ENCODE measurements at regions not wholly inside any gene's neighbourhood (a gene's known extent, or its start where the extent isn't known, plus 50 kb on each side); places are given as distances from the start of the nearest gene placed in this dataset.

GRCh38 chr7:136665878-136666509, 202.5 kb upstream of the CHRM2 start:
- Histone ChIP-seq H3K9me3 (ENCODE audit: control insufficient read depth, insufficient read depth, low read length) (no peaks in the 10 kb centered on the region), H3K4me3 (ENCODE audit: low read length) (no peak overlapping the region), H3K4me1 (ENCODE audit: control insufficient read depth, insufficient read depth, low read length) (no peaks in the 10 kb centered on the region), H3K27me3 (ENCODE audit: control insufficient read depth, insufficient read depth, low read length) (no peaks in the 10 kb centered on the region), H3K36me3 (ENCODE audit: control insufficient read depth, insufficient read depth, low read length) (no peaks in the 10 kb centered on the region), H3K27ac (ENCODE audit: low read length) (no peak overlapping the region)
- DNase-seq (ENCODE audit: low read depth, low spot score) = no peak
- no CpG with 5 or more reads among the region's 5 CpGs for WGBS (ENCODE audit: insufficient coverage, insufficient read length)

- Histone ChIP-seq H3K27ac (ENCODE audit: low read length) (no peak overlapping the region), H3K36me3 (ENCODE audit: control insufficient read depth, insufficient read depth, low read length) (no peaks in the 10 kb centered on the region), H3K27me3 (ENCODE audit: control insufficient read depth, insufficient read depth, low read length) (no peaks in the 10 kb centered on the region), H3K9me3 (ENCODE audit: control insufficient read depth, insufficient read depth, low read length) (no peaks in the 10 kb centered on the region), H3K4me1 (ENCODE audit: control insufficient read depth, insufficient read depth, low read length) (no peaks in the 10 kb centered on the region), H3K4me3 (ENCODE audit: low read length) (no peak overlapping the region)
- no peak for DNase-seq (ENCODE audit: low read depth, low spot score)
- WGBS (ENCODE audit: insufficient coverage, insufficient read length) = no CpG with 5 or more reads among the region's 1 CpG
Measured at GRCh38 chr7:136664537-136664936, 203.9 kb upstream of the CHRM2 start.

- Histone ChIP-seq H3K27me3 (ENCODE audit: control insufficient read depth, insufficient read depth, low read length) (no peaks in the 10 kb centered on the region), H3K4me1 (ENCODE audit: control insufficient read depth, insufficient read depth, low read length) (no peaks in the 10 kb centered on the region), H3K27ac (ENCODE audit: low read length) (no peak overlapping the region), H3K9me3 (ENCODE audit: control insufficient read depth, insufficient read depth, low read length) (no peaks in the 10 kb centered on the region), H3K36me3 (ENCODE audit: control insufficient read depth, insufficient read depth, low read length) (no peaks in the 10 kb centered on the region), H3K4me3 (ENCODE audit: low read length) (no peak overlapping the region)
- no peak for DNase-seq (ENCODE audit: low read depth, low spot score)
- WGBS (ENCODE audit: insufficient coverage, insufficient read length) = no CpG with 5 or more reads among the region's 2 CpGs
Measured at GRCh38 chr7:136657482-136657921, 210.9 kb upstream of the CHRM2 start.

- H3K4me3 ChIP-seq (ENCODE audit: low read length) = no peak overlapping the region
- no peak overlapping the region for H3K27ac ChIP-seq (ENCODE audit: low read length)
- H3K9me3 ChIP-seq (ENCODE audit: control insufficient read depth, insufficient read depth, low read length) = no peaks in the 10 kb centered on the region
- no peaks in the 10 kb centered on the region for H3K36me3 ChIP-seq (ENCODE audit: control insufficient read depth, insufficient read depth, low read length)
- H3K4me1 ChIP-seq (ENCODE audit: control insufficient read depth, insufficient read depth, low read length) = no peaks in the 10 kb centered on the region
- no peaks in the 10 kb centered on the region for H3K27me3 ChIP-seq (ENCODE audit: control insufficient read depth, insufficient read depth, low read length)
- WGBS (ENCODE audit: insufficient coverage, insufficient read length) = no CpG with 5 or more reads among the region's 1 CpG
- DNase-seq (ENCODE audit: low read depth, low spot score) = no peak
Measured at GRCh38 chr7:136656516-136656915, 211.9 kb upstream of the CHRM2 start.

GRCh38 chr7:136655414-136655813, 213.0 kb upstream of the CHRM2 start:
- Histone ChIP-seq H3K9me3 (ENCODE audit: control insufficient read depth, insufficient read depth, low read length) (no peaks in the 10 kb centered on the region), H3K4me3 (ENCODE audit: low read length) (no peak overlapping the region), H3K27ac (ENCODE audit: low read length) (no peak overlapping the region), H3K36me3 (ENCODE audit: control insufficient read depth, insufficient read depth, low read length) (no peaks in the 10 kb centered on the region), H3K4me1 (ENCODE audit: control insufficient read depth, insufficient read depth, low read length) (no peaks in the 10 kb centered on the region), H3K27me3 (ENCODE audit: control insufficient read depth, insufficient read depth, low read length) (no peaks in the 10 kb centered on the region)
- DNase-seq (ENCODE audit: low read depth, low spot score) = no peak

GRCh38 chr7:136654406-136654805, 214.0 kb upstream of the CHRM2 start:
- Histone ChIP-seq H3K27me3 (ENCODE audit: control insufficient read depth, insufficient read depth, low read length) (no peaks in the 10 kb centered on the region), H3K4me3 (ENCODE audit: low read length) (no peak overlapping the region), H3K27ac (ENCODE audit: low read length) (no peak overlapping the region), H3K36me3 (ENCODE audit: control insufficient read depth, insufficient read depth, low read length) (no peaks in the 10 kb centered on the region), H3K9me3 (ENCODE audit: control insufficient read depth, insufficient read depth, low read length) (no peaks in the 10 kb centered on the region), H3K4me1 (ENCODE audit: control insufficient read depth, insufficient read depth, low read length) (no peaks in the 10 kb centered on the region)
- no peak for DNase-seq (ENCODE audit: low read depth, low spot score)
- 100% methylated on average over 1 of the region's 3 CpGs for WGBS (ENCODE audit: insufficient coverage, insufficient read length)

- DNase-seq (ENCODE audit: low read depth, low spot score) = no peak
- Histone ChIP-seq H3K36me3 (ENCODE audit: control insufficient read depth, insufficient read depth, low read length) (no peaks in the 10 kb centered on the region), H3K4me3 (ENCODE audit: low read length) (no peak overlapping the region), H3K9me3 (ENCODE audit: control insufficient read depth, insufficient read depth, low read length) (no peaks in the 10 kb centered on the region), H3K27me3 (ENCODE audit: control insufficient read depth, insufficient read depth, low read length) (no peaks in the 10 kb centered on the region), H3K27ac (ENCODE audit: low read length) (no peak overlapping the region), H3K4me1 (ENCODE audit: control insufficient read depth, insufficient read depth, low read length) (no peaks in the 10 kb centered on the region)
- no CpG with 5 or more reads among the region's 3 CpGs for WGBS (ENCODE audit: insufficient coverage, insufficient read length)
Measured at GRCh38 chr7:136652635-136653370, 215.6 kb upstream of the CHRM2 start.

GRCh38 chr7:136640977-136641376, 227.5 kb upstream of the CHRM2 start:
- no CpG with 5 or more reads among the region's 1 CpG for WGBS (ENCODE audit: insufficient coverage, insufficient read length)
- no peak overlapping the region for H3K27ac ChIP-seq (ENCODE audit: low read length)

GRCh38 chr7:136637813-136638212, 230.6 kb upstream of the CHRM2 start:
- DNase-seq (ENCODE audit: low read depth, low spot score) = no peak
- no peak overlapping the region for H3K27ac ChIP-seq (ENCODE audit: low read length)
- H3K27me3 ChIP-seq (ENCODE audit: control insufficient read depth, insufficient read depth, low read length) = no peaks in the 10 kb centered on the region
- H3K36me3 ChIP-seq (ENCODE audit: control insufficient read depth, insufficient read depth, low read length) = no peaks in the 10 kb centered on the region
- no CpG with 5 or more reads among the region's 2 CpGs for WGBS (ENCODE audit: insufficient coverage, insufficient read length)
- H3K9me3 ChIP-seq (ENCODE audit: control insufficient read depth, insufficient read depth, low read length) = no peaks in the 10 kb centered on the region
- no peak overlapping the region for H3K4me3 ChIP-seq (ENCODE audit: low read length)
- 0 out of 2 replicates have a peak, but pooled peaks cover 2% of the 10 kb centered on the region for H3K4me1 ChIP-seq (ENCODE audit: control insufficient read depth, insufficient read depth, low read length)

More at GRCh38 chr7:136640977-136641376, 227.5 kb upstream of the CHRM2 start:
- DNase-seq (ENCODE audit: low read depth, low spot score) = no peak
- Histone ChIP-seq H3K36me3 (ENCODE audit: control insufficient read depth, insufficient read depth, low read length) (no peaks in the 10 kb centered on the region), H3K27me3 (ENCODE audit: control insufficient read depth, insufficient read depth, low read length) (no peaks in the 10 kb centered on the region), H3K9me3 (ENCODE audit: control insufficient read depth, insufficient read depth, low read length) (no peaks in the 10 kb centered on the region), H3K4me1 (ENCODE audit: control insufficient read depth, insufficient read depth, low read length) (0 out of 2 replicates have a peak, but pooled peaks cover 2% of the 10 kb centered on the region), H3K4me3 (ENCODE audit: low read length) (no peak overlapping the region)

- no CpG with 5 or more reads among the region's 3 CpGs for WGBS (ENCODE audit: insufficient coverage, insufficient read length)
- Histone ChIP-seq H3K27me3 (ENCODE audit: control insufficient read depth, insufficient read depth, low read length) (no peaks in the 10 kb centered on the region), H3K36me3 (ENCODE audit: control insufficient read depth, insufficient read depth, low read length) (no peaks in the 10 kb centered on the region), H3K4me3 (ENCODE audit: low read length) (no peak overlapping the region), H3K9me3 (ENCODE audit: control insufficient read depth, insufficient read depth, low read length) (no peaks in the 10 kb centered on the region), H3K27ac (ENCODE audit: low read length) (no peak overlapping the region), H3K4me1 (ENCODE audit: control insufficient read depth, insufficient read depth, low read length) (0 out of 2 replicates have a peak, but pooled peaks cover 2% of the 10 kb centered on the region)
- DNase-seq (ENCODE audit: low read depth, low spot score) = no peak
Measured at GRCh38 chr7:136635751-136636150, 232.7 kb upstream of the CHRM2 start.

GRCh38 chr7:136618818-136619217, 249.6 kb upstream of the CHRM2 start:
- Histone ChIP-seq H3K4me1 (ENCODE audit: control insufficient read depth, insufficient read depth, low read length) (no peaks in the 10 kb centered on the region), H3K4me3 (ENCODE audit: low read length) (no peak overlapping the region), H3K36me3 (ENCODE audit: control insufficient read depth, insufficient read depth, low read length) (no peaks in the 10 kb centered on the region), H3K9me3 (ENCODE audit: control insufficient read depth, insufficient read depth, low read length) (no peaks in the 10 kb centered on the region), H3K27ac (ENCODE audit: low read length) (no peak overlapping the region), H3K27me3 (ENCODE audit: control insufficient read depth, insufficient read depth, low read length) (no peaks in the 10 kb centered on the region)
- DNase-seq (ENCODE audit: low read depth, low spot score) = no peak

Measured in iPS DF 6.9 (cell line).